Neural progenitor cell (in vitro differentiated cells): ENCODE measurements at regions not wholly inside any gene's neighbourhood (a gene's known extent, or its start where the extent isn't known, plus 50 kb on each side); places are given as distances from the start of the nearest gene placed in this dataset.

Source experiments
- DNase-seq: peaks from one replicate; pipeline ENCODE4 v3.0.0-alpha.2; 2016; ENCODE audit warnings: low spot score
- H2AFZ ChIP-seq: fragments of 200-600 bp; sonication (generic); replicated peaks from 2 replicates; pipeline ENCODE4 v1.6.1; 2016; ENCODE audit warnings: antibody characterized with exemption
- H3F3A ChIP-seq: fragments of 200-600 bp; sonication (generic); 2 replicates; pipeline ENCODE4 v1.6.1; 2016; ENCODE audit warnings: antibody characterized with exemption, low read depth
- H3K27ac ChIP-seq: fragments of 200-600 bp; sonication (generic); 2 replicates; pipeline ENCODE4 v1.5.1; 2016; ENCODE audit warnings: mild to moderate bottlenecking
- H3K27me3 ChIP-seq: fragments of 200-600 bp; sonication (generic); 2 replicates; pipeline ENCODE4 v1.6.1; 2016; ENCODE audit warnings: mild to moderate bottlenecking, moderate library complexity
- H3K36me3 ChIP-seq: fragments of 200-600 bp; sonication (generic); 2 replicates; pipeline ENCODE4 v1.5.1; 2016
- H3K4me1 ChIP-seq: fragments of 200-600 bp; sonication (generic); 2 replicates; pipeline ENCODE4 v1.6.1; 2016; ENCODE audit warnings: mixed run types
- H3K4me2 ChIP-seq: fragments of 200-600 bp; sonication (generic); 2 replicates; pipeline ENCODE4 v1.6.1; 2016
- H3K4me3 ChIP-seq: fragments of 200-600 bp; sonication (generic); 2 replicates; pipeline ENCODE4 v1.5.1; 2016
- H3K79me2 ChIP-seq: fragments of 200-600 bp; sonication (generic); 2 replicates; pipeline ENCODE4 v1.6.1; 2016; ENCODE audit warnings: low read depth
- H3K9ac ChIP-seq: fragments of 200-600 bp; sonication (generic); 2 replicates; pipeline ENCODE4 v1.6.1; 2016
- H3K9me3 ChIP-seq: fragments of 200-600 bp; sonication (generic); 2 replicates; pipeline ENCODE4 v1.5.1; 2016; ENCODE audit warnings: low read depth
- H4K20me1 ChIP-seq: fragments of 200-600 bp; sonication (generic); 2 replicates; pipeline ENCODE4 v1.6.1; 2016; ENCODE audit warnings: low read depth
- H3K27ac Mint-ChIP-seq: 3 replicates; pipeline ENCODE4 v1.8.0; 2021; ENCODE audit warnings: mixed read lengths
- H3K27me3 Mint-ChIP-seq: 2 replicates; pipeline ENCODE4 v1.8.0; 2022; ENCODE audit warnings: low read depth, mild to moderate bottlenecking, inconsistent platforms, moderate library complexity, mixed read lengths; ENCODE audit not compliant: insufficient read depth
- H3K36me3 Mint-ChIP-seq: 3 replicates; pipeline ENCODE4 v1.8.0; 2021; ENCODE audit warnings: mixed read lengths
- H3K4me1 Mint-ChIP-seq: 3 replicates; pipeline ENCODE4 v1.8.0; 2021; ENCODE audit warnings: mixed read lengths
- H3K4me3 Mint-ChIP-seq: 3 replicates; pipeline ENCODE4 v1.8.0; 2021; ENCODE audit warnings: mild to moderate bottlenecking, moderate library complexity, mixed read lengths
- H3K9me3 Mint-ChIP-seq: 3 replicates; pipeline ENCODE4 v1.8.0; 2020; ENCODE audit warnings: mixed read lengths
- CTCF ChIP-seq: fragments of 200-600 bp; sonication (generic); IDR thresholded peaks from 2 replicates; pipeline ENCODE4 v1.5.1; 2017; ENCODE audit warnings: antibody characterized with exemption, mild to moderate bottlenecking
- EZH2 ChIP-seq: fragments of 200-600 bp; sonication (generic); IDR thresholded peaks from 2 replicates; pipeline ENCODE4 v1.6.1; 2017; ENCODE audit warnings: antibody characterized with exemption, mild to moderate bottlenecking, moderate library complexity
- EZH2phosphoT487 ChIP-seq: fragments of 200-600 bp; sonication (generic); IDR thresholded peaks from 2 replicates; pipeline ENCODE4 v1.6.1; 2017; ENCODE audit warnings: antibody characterized with exemption

- Histone ChIP-seq H3K27me3 (no peaks in the 10 kb centered on the region), H3K4me3 (no peak overlapping the region), H3K4me1 (no peaks in the 10 kb centered on the region), H3K9ac (no peak overlapping the region), H3K4me2 (no peak overlapping the region), H3K27ac (no peak overlapping the region), H3K79me2 (no peaks in the 10 kb centered on the region), H3F3A (no peaks in the 10 kb centered on the region), H4K20me1 (no peaks in the 10 kb centered on the region), H3K9me3 (no peaks in the 10 kb centered on the region), H2AFZ (no peak overlapping the region), H3K36me3 (no peaks in the 10 kb centered on the region)
- peaks cover 2% of the 10 kb centered on the region for H3K9me3 Mint-ChIP-seq
- H3K36me3 Mint-ChIP-seq: no peaks in the 10 kb centered on the region
- peak; percentile 27 for DNase-seq
- no peak overlapping the region for H3K4me3 Mint-ChIP-seq
- TF ChIP-seq EZH2: no peak
- TF ChIP-seq CTCF: peak; percentile 16
- H3K4me1 Mint-ChIP-seq: no peaks in the 10 kb centered on the region
- H3K27ac Mint-ChIP-seq: no peak overlapping the region
- H3K27me3 Mint-ChIP-seq: no peaks in the 10 kb centered on the region
Measured at GRCh38 chr4:177155454-177155853, 154.2 kb upstream of the NEIL3 start.

GRCh38 chr4:177159600-177159999, 150.1 kb upstream of the NEIL3 start:
- no peak overlapping the region for H3K4me3 ChIP-seq
- H3K9me3 ChIP-seq: no peaks in the 10 kb centered on the region
- H4K20me1 ChIP-seq: no peaks in the 10 kb centered on the region
- H3K27ac ChIP-seq: no peak overlapping the region
- no peak overlapping the region for H3K9ac ChIP-seq
- TF ChIP-seq EZH2 (no peak), EZH2phosphoT487 (no peak), CTCF (no peak)
- Mint-ChIP-seq H3K4me1 (no peaks in the 10 kb centered on the region), H3K27me3 (no peaks in the 10 kb centered on the region), H3K27ac (no peak overlapping the region), H3K9me3 (peaks cover 2% of the 10 kb centered on the region), H3K4me3 (no peak overlapping the region), H3K36me3 (no peaks in the 10 kb centered on the region)
- no peak for DNase-seq
- no peak overlapping the region for H3K4me2 ChIP-seq
- H3K27me3 ChIP-seq: no peaks in the 10 kb centered on the region
- H3K4me1 ChIP-seq: no peaks in the 10 kb centered on the region
- no peaks in the 10 kb centered on the region for H3F3A ChIP-seq
- no peak overlapping the region for H2AFZ ChIP-seq
- no peaks in the 10 kb centered on the region for H3K79me2 ChIP-seq
- no peaks in the 10 kb centered on the region for H3K36me3 ChIP-seq

- no peaks in the 10 kb centered on the region for H4K20me1 ChIP-seq
- H3K4me3 Mint-ChIP-seq: no peak overlapping the region
- no peak overlapping the region for H3K4me3 ChIP-seq
- H3K27ac Mint-ChIP-seq: no peak overlapping the region
- no peaks in the 10 kb centered on the region for H3K36me3 ChIP-seq
- H3F3A ChIP-seq: no peaks in the 10 kb centered on the region
- no peaks in the 10 kb centered on the region for H3K79me2 ChIP-seq
- no peak overlapping the region for H3K9ac ChIP-seq
- H3K27ac ChIP-seq: no peak overlapping the region
- no peaks in the 10 kb centered on the region for H3K9me3 ChIP-seq
- H3K36me3 Mint-ChIP-seq: no peaks in the 10 kb centered on the region
- no peaks in the 10 kb centered on the region for H3K27me3 ChIP-seq
- H3K4me2 ChIP-seq: no peak overlapping the region
- no peaks in the 10 kb centered on the region for H3K27me3 Mint-ChIP-seq
- peaks cover 2% of the 10 kb centered on the region for H3K9me3 Mint-ChIP-seq
- no peaks in the 10 kb centered on the region for H3K4me1 ChIP-seq
- no peak overlapping the region for H2AFZ ChIP-seq
- no peak for TF ChIP-seq CTCF
- DNase-seq: no peak
- H3K4me1 Mint-ChIP-seq: no peaks in the 10 kb centered on the region
Measured at GRCh38 chr4:177161781-177162180, 147.9 kb upstream of the NEIL3 start.

GRCh38 chr4:177163532-177163931, 146.1 kb upstream of the NEIL3 start:
- H3K27ac Mint-ChIP-seq: no peak overlapping the region
- H3K36me3 ChIP-seq: no peaks in the 10 kb centered on the region
- DNase-seq: no peak

More at GRCh38 chr4:177163532-177163931, 146.1 kb upstream of the NEIL3 start:
- Histone ChIP-seq H3K27ac (no peak overlapping the region), H2AFZ (no peak overlapping the region), H4K20me1 (no peaks in the 10 kb centered on the region), H3F3A (no peaks in the 10 kb centered on the region), H3K4me1 (no peaks in the 10 kb centered on the region), H3K9me3 (no peaks in the 10 kb centered on the region), H3K9ac (no peak overlapping the region), H3K27me3 (no peaks in the 10 kb centered on the region), H3K4me2 (no peak overlapping the region), H3K79me2 (no peaks in the 10 kb centered on the region), H3K4me3 (no peak overlapping the region)
- Mint-ChIP-seq H3K27me3 (no peaks in the 10 kb centered on the region), H3K36me3 (no peaks in the 10 kb centered on the region), H3K4me1 (no peaks in the 10 kb centered on the region), H3K4me3 (no peak overlapping the region), H3K9me3 (no peaks in the 10 kb centered on the region)
- TF ChIP-seq EZH2 (no peak), EZH2phosphoT487 (no peak), CTCF (no peak)
